ENCODE measurements at regions not wholly inside any gene's neighbourhood (a gene's known extent, or its start where the extent isn't known, plus 50 kb on each side); places are given as distances from the start of the nearest gene placed in this dataset.

- TF ChIP-seq CTCF (IDR thresholded peaks at IDR 0.05), result no peak
- no peak for TF ChIP-seq POLR2A (IDR thresholded peaks at IDR 0.05)
- no peak for TF ChIP-seq POLR2AphosphoS5 (IDR thresholded peaks at IDR 0.05)
These were observed 135.1 kb downstream of the SHANK2 start for GRCh38 chr11:71117311-71117710.
